Liver (tissue), 8 donors: ENCODE measurements at regions not wholly inside any gene's neighbourhood (a gene's known extent, or its start where the extent isn't known, plus 50 kb on each side); places are given as distances from the start of the nearest gene placed in this dataset.

ENCODE experiments used
- DNase-seq: peaks from one replicate; pipeline ENCODE4 v3.0.0-alpha.2; 2017; ENCODE audit warnings: low spot score
- H3K27ac ChIP-seq, 2 donors: one replicate each; pipeline ENCODE4 v1.7.0; 2013; ENCODE audit warnings: inconsistent platforms in 2 of 2, low read length in 2 of 2, control low read depth in 1 of 2, low read depth in 1 of 2, mild to moderate bottlenecking in 1 of 2
- H3K27me3 ChIP-seq, 4 donors: one replicate each; pipeline versions ENCODE4 v1.6.1 to v1.7.0; 2013; ENCODE audit warnings: low read length in 3 of 4, inconsistent platforms in 1 of 4, mild to moderate bottlenecking in 1 of 4, moderate library complexity in 1 of 4; ENCODE audit not compliant: control insufficient read depth in 4 of 4, insufficient read depth in 4 of 4
- H3K36me3 ChIP-seq, 4 donors: one replicate each; pipeline versions ENCODE4 v1.6.1 to v1.7.0; 2013; ENCODE audit warnings: low read length in 3 of 4, mild to moderate bottlenecking in 3 of 4, low read depth in 1 of 4, moderate library complexity in 1 of 4; ENCODE audit not compliant: control insufficient read depth in 4 of 4, insufficient read depth in 3 of 4
- H3K4me1 ChIP-seq, 4 donors: one replicate each; pipeline versions ENCODE4 v1.6.1 to v1.7.0; 2013; ENCODE audit warnings: low read length in 3 of 4, mild to moderate bottlenecking in 3 of 4, moderate library complexity in 1 of 4; ENCODE audit not compliant: control insufficient read depth in 4 of 4, insufficient read depth in 4 of 4
- H3K4me3 ChIP-seq, 3 donors: one replicate each; pipeline versions ENCODE4 v1.6.1 to v1.7.0; 2013; ENCODE audit warnings: low read length in 3 of 3, control low read depth in 1 of 3, low read depth in 1 of 3, mild to moderate bottlenecking in 1 of 3
- H3K9ac ChIP-seq, 2 donors: one replicate each; pipeline ENCODE4 v1.7.0; 2013; ENCODE audit warnings: low read length in 2 of 2, mild to moderate bottlenecking in 2 of 2, moderate library complexity in 2 of 2, control low read depth in 1 of 2, low read depth in 1 of 2
- H3K9me3 ChIP-seq, 4 donors: one replicate each; pipeline versions ENCODE4 v1.6.1 to v1.7.0; 2013; ENCODE audit warnings: low read length in 3 of 4; ENCODE audit not compliant: control insufficient read depth in 4 of 4
- EGR1 ChIP-seq, 2 donors: IDR thresholded peaks; 2 replicates each; pipeline ENCODE4 v1.6.1; 2016 to 2018; ENCODE audit warnings: antibody characterized with exemption in 2 of 2, low read depth in 2 of 2
- FOXA1 ChIP-seq: IDR thresholded peaks from 2 replicates; pipeline ENCODE4 v1.6.1; 2016; ENCODE audit warnings: antibody characterized with exemption
- FOXA2 ChIP-seq: IDR thresholded peaks from 2 replicates; pipeline ENCODE4 v1.6.1; 2016; ENCODE audit warnings: antibody characterized with exemption
- GABPA ChIP-seq, 2 donors: IDR thresholded peaks in 1 of 2; conservative IDR thresholded peaks in 1 of 2; 2 replicates each; pipeline ENCODE4 v1.6.1; 2016; ENCODE audit warnings: antibody characterized with exemption in 2 of 2, mild to moderate bottlenecking in 1 of 2, moderate library complexity in 1 of 2
- HNF4A ChIP-seq, 2 donors: conservative IDR thresholded peaks; 2 replicates each; pipeline ENCODE4 v1.6.1; 2016; ENCODE audit warnings: antibody characterized with exemption in 2 of 2, mild to moderate bottlenecking in 2 of 2
- JUND ChIP-seq, 2 donors: IDR thresholded peaks; 2 replicates each; pipeline ENCODE4 v1.6.1; 2016; ENCODE audit warnings: antibody characterized with exemption in 2 of 2
- NR2F2 ChIP-seq: IDR thresholded peaks from 2 replicates; pipeline ENCODE4 v1.6.1; 2016; ENCODE audit warnings: antibody characterized with exemption
- REST ChIP-seq: IDR thresholded peaks from 2 replicates; pipeline ENCODE4 v1.6.1; 2016; ENCODE audit warnings: antibody characterized with exemption, mild to moderate bottlenecking
- RXRA ChIP-seq, 2 donors: IDR thresholded peaks; 2 replicates each; pipeline ENCODE4 v1.6.1; 2017 to 2018; ENCODE audit warnings: antibody characterized with exemption in 2 of 2, mild to moderate bottlenecking in 1 of 2
- SP1 ChIP-seq: IDR thresholded peaks from 2 replicates; pipeline ENCODE4 v1.6.1; 2018; ENCODE audit warnings: antibody characterized with exemption, mild to moderate bottlenecking
- TAF1 ChIP-seq: conservative IDR thresholded peaks from 2 replicates; pipeline ENCODE4 v1.6.1; 2016; ENCODE audit warnings: antibody characterized with exemption, mild to moderate bottlenecking
- YY1 ChIP-seq: IDR thresholded peaks from 2 replicates; pipeline ENCODE4 v1.6.1; 2016; ENCODE audit warnings: antibody characterized with exemption, mild to moderate bottlenecking
- ZBTB33 ChIP-seq: IDR thresholded peaks from 2 replicates; pipeline ENCODE4 v1.6.1; 2016; ENCODE audit warnings: antibody characterized with exemption
- WGBS: extraction: QIAGEN DNeasy Blood & Tissue Kit; methylation state at CpG from one replicate; pipeline ENCODE4 v1.1.7; 2013; 5-methylcytosine and 5-hydroxymethylcytosine counted together
- TF ChIP-seq, protein P1 (sequence below): fragments of 150-350 bp; IDR thresholded peaks from 2 replicates; pipeline ENCODE4 v1.5.1; 2017; ENCODE audit warnings: improper control_type of control experiment, low read depth, low read length; ENCODE audit not compliant: missing input control
- TF ChIP-seq, protein P2 (sequence below): IDR thresholded peaks from 2 replicates; pipeline ENCODE4 v1.6.1; 2016; ENCODE audit warnings: antibody characterized with exemption
- TF ChIP-seq, protein P3 (sequence below): IDR thresholded peaks from 2 replicates; pipeline ENCODE4 v1.6.1; 2016; ENCODE audit warnings: antibody characterized with exemption
- donor health status: healthy.
- donor health status: healthy.
- donor health status: healthy.
- donor health status: healthy.
- donor health status: healthy.

DNA sequence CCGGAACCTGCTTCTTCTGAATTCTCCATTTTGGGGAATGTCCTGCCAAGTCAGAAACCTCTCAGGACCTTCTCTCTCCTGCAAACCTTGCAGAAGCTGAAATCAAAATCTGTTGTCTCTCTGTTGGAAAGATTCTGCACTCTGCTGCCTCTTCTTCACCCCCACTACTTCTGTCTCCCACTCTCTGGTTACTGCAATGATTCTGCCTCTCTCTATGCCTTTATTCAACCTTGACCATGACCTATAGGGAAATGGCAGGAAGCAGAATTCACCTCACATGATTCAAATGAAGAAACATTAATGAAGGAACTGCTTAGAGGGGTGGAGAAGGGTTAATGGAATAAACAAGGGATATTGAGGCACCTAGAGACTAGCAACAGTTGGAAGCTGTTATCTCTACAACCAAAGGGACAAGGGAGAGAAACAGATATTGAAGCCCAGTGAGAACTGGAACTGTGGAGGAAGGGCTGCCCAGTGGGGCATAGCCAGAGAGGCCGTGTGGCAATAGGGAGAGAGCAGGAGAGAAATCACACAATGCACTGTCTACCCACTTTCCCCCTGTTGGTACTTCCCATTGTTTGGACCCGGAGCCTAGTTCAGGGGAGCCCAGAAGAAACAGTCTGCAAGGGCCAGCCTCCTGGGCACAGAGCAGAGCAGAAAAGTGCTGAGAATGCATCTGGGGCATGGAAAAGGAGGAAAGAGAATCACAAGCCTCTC is 76.1 kb upstream of the JUN start:
- H3K4me1 ChIP-seq: no peaks in the 10 kb centered on the region
- no peaks in the 10 kb centered on the region for H3K27me3 ChIP-seq
- H3K9me3 ChIP-seq: no peaks in the 10 kb centered on the region
- 95% methylated on average over 3 of the region's 3 CpGs for WGBS
- H3K9ac ChIP-seq: no peak overlapping the region
- H3K27ac ChIP-seq: no peak overlapping the region
- TF ChIP-seq, protein P1, sequence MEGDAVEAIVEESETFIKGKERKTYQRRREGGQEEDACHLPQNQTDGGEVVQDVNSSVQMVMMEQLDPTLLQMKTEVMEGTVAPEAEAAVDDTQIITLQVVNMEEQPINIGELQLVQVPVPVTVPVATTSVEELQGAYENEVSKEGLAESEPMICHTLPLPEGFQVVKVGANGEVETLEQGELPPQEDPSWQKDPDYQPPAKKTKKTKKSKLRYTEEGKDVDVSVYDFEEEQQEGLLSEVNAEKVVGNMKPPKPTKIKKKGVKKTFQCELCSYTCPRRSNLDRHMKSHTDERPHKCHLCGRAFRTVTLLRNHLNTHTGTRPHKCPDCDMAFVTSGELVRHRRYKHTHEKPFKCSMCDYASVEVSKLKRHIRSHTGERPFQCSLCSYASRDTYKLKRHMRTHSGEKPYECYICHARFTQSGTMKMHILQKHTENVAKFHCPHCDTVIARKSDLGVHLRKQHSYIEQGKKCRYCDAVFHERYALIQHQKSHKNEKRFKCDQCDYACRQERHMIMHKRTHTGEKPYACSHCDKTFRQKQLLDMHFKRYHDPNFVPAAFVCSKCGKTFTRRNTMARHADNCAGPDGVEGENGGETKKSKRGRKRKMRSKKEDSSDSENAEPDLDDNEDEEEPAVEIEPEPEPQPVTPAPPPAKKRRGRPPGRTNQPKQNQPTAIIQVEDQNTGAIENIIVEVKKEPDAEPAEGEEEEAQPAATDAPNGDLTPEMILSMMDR: no peak
- no peak for TF ChIP-seq HNF4A (conservative IDR thresholded peaks at IDR 0.05)
- TF ChIP-seq NR2F2: no peak
- no peak for TF ChIP-seq RXRA (IDR thresholded peaks at IDR 0.05)
- no peak for TF ChIP-seq TAF1
- no peak for TF ChIP-seq JUND (IDR thresholded peaks at IDR 0.05)
- no peak for TF ChIP-seq FOXA2
- TF ChIP-seq FOXA1: no peak
- H3K4me3 ChIP-seq: no peak overlapping the region
- no peaks in the 10 kb centered on the region for H3K36me3 ChIP-seq
- DNase-seq: no peak

DNA sequence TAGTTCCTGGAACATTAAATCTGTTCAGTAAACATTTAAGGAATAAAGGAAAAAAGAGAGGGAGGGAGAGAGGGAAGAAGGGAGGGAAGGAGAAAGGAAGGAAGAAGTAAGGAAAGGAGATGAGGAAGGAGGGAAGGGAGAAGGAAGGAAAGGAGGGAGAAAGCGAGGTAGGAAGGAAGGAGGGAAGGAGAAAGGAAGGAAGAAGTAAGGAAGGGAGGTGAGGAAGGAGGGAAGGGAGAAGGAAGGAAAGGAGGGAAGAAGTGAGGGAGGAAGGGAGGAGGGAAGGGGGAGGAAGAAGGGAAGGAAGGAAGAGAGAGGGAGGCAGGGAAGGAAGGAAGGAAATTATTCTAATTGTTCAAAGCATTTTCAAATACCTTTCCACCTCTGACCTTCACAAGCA is 77.2 kb upstream of the JUN start:
- no peak for DNase-seq
- WGBS: 94% methylated on average over 1 of the region's 1 CpG
- Histone ChIP-seq H3K9me3 (no peaks in the 10 kb centered on the region), H3K36me3 (no peaks in the 10 kb centered on the region), H3K4me3 (no peak overlapping the region), H3K27me3 (no peaks in the 10 kb centered on the region), H3K27ac (no peak overlapping the region), H3K4me1 (no peaks in the 10 kb centered on the region), H3K9ac (no peak overlapping the region)
- TF ChIP-seq GABPA (IDR thresholded peaks at IDR 0.05 in 1 of 2, conservative IDR thresholded peaks at IDR 0.05 in 1 of 2) (no peak), SP1 (no peak), YY1 (no peak), REST (no peak), ZBTB33 (no peak), FOXA1 (no peak), RXRA (IDR thresholded peaks at IDR 0.05) (no peak), TAF1 (no peak), NR2F2 (no peak), JUND (IDR thresholded peaks at IDR 0.05) (no peak), EGR1 (IDR thresholded peaks at IDR 0.05; ENCODE audit: low read depth in 2 of 2) (no peak)
- TF ChIP-seq, protein P2, sequence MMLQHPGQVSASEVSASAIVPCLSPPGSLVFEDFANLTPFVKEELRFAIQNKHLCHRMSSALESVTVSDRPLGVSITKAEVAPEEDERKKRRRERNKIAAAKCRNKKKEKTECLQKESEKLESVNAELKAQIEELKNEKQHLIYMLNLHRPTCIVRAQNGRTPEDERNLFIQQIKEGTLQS: no peak
- TF ChIP-seq, protein P3, sequence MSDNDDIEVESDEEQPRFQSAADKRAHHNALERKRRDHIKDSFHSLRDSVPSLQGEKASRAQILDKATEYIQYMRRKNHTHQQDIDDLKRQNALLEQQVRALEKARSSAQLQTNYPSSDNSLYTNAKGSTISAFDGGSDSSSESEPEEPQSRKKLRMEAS: no peak
